Neural progenitor cell (in vitro differentiated cells): ENCODE measurements at regions not wholly inside any gene's neighbourhood (a gene's known extent, or its start where the extent isn't known, plus 50 kb on each side); places are given as distances from the start of the nearest gene placed in this dataset.

Source experiments
- DNase-seq: peaks from one replicate; pipeline ENCODE4 v3.0.0-alpha.2; 2016; ENCODE audit warnings: low spot score
- H2AFZ ChIP-seq: fragments of 200-600 bp; sonication (generic); replicated peaks from 2 replicates; pipeline ENCODE4 v1.6.1; 2016; ENCODE audit warnings: antibody characterized with exemption
- H3F3A ChIP-seq: fragments of 200-600 bp; sonication (generic); 2 replicates; pipeline ENCODE4 v1.6.1; 2016; ENCODE audit warnings: antibody characterized with exemption, low read depth
- H3K27ac ChIP-seq: fragments of 200-600 bp; sonication (generic); 2 replicates; pipeline ENCODE4 v1.5.1; 2016; ENCODE audit warnings: mild to moderate bottlenecking
- H3K27me3 ChIP-seq: fragments of 200-600 bp; sonication (generic); 2 replicates; pipeline ENCODE4 v1.6.1; 2016; ENCODE audit warnings: mild to moderate bottlenecking, moderate library complexity
- H3K36me3 ChIP-seq: fragments of 200-600 bp; sonication (generic); 2 replicates; pipeline ENCODE4 v1.5.1; 2016
- H3K4me1 ChIP-seq: fragments of 200-600 bp; sonication (generic); 2 replicates; pipeline ENCODE4 v1.6.1; 2016; ENCODE audit warnings: mixed run types
- H3K4me2 ChIP-seq: fragments of 200-600 bp; sonication (generic); 2 replicates; pipeline ENCODE4 v1.6.1; 2016
- H3K4me3 ChIP-seq: fragments of 200-600 bp; sonication (generic); 2 replicates; pipeline ENCODE4 v1.5.1; 2016
- H3K79me2 ChIP-seq: fragments of 200-600 bp; sonication (generic); 2 replicates; pipeline ENCODE4 v1.6.1; 2016; ENCODE audit warnings: low read depth
- H3K9ac ChIP-seq: fragments of 200-600 bp; sonication (generic); 2 replicates; pipeline ENCODE4 v1.6.1; 2016
- H3K9me3 ChIP-seq: fragments of 200-600 bp; sonication (generic); 2 replicates; pipeline ENCODE4 v1.5.1; 2016; ENCODE audit warnings: low read depth
- H4K20me1 ChIP-seq: fragments of 200-600 bp; sonication (generic); 2 replicates; pipeline ENCODE4 v1.6.1; 2016; ENCODE audit warnings: low read depth
- H3K27ac Mint-ChIP-seq: 3 replicates; pipeline ENCODE4 v1.8.0; 2021; ENCODE audit warnings: mixed read lengths
- H3K27me3 Mint-ChIP-seq: 2 replicates; pipeline ENCODE4 v1.8.0; 2022; ENCODE audit warnings: low read depth, mild to moderate bottlenecking, inconsistent platforms, moderate library complexity, mixed read lengths; ENCODE audit not compliant: insufficient read depth
- H3K36me3 Mint-ChIP-seq: 3 replicates; pipeline ENCODE4 v1.8.0; 2021; ENCODE audit warnings: mixed read lengths
- H3K4me1 Mint-ChIP-seq: 3 replicates; pipeline ENCODE4 v1.8.0; 2021; ENCODE audit warnings: mixed read lengths
- H3K4me3 Mint-ChIP-seq: 3 replicates; pipeline ENCODE4 v1.8.0; 2021; ENCODE audit warnings: mild to moderate bottlenecking, moderate library complexity, mixed read lengths
- H3K9me3 Mint-ChIP-seq: 3 replicates; pipeline ENCODE4 v1.8.0; 2020; ENCODE audit warnings: mixed read lengths
- EZH2 ChIP-seq: fragments of 200-600 bp; sonication (generic); IDR thresholded peaks from 2 replicates; pipeline ENCODE4 v1.6.1; 2017; ENCODE audit warnings: antibody characterized with exemption, mild to moderate bottlenecking, moderate library complexity
- EZH2phosphoT487 ChIP-seq: fragments of 200-600 bp; sonication (generic); IDR thresholded peaks from 2 replicates; pipeline ENCODE4 v1.6.1; 2017; ENCODE audit warnings: antibody characterized with exemption
- TF ChIP-seq, protein P1 (sequence below): fragments of 200-600 bp; sonication (generic); IDR thresholded peaks from 2 replicates; pipeline ENCODE4 v1.5.1; 2017; ENCODE audit warnings: antibody characterized with exemption, mild to moderate bottlenecking

DNA sequence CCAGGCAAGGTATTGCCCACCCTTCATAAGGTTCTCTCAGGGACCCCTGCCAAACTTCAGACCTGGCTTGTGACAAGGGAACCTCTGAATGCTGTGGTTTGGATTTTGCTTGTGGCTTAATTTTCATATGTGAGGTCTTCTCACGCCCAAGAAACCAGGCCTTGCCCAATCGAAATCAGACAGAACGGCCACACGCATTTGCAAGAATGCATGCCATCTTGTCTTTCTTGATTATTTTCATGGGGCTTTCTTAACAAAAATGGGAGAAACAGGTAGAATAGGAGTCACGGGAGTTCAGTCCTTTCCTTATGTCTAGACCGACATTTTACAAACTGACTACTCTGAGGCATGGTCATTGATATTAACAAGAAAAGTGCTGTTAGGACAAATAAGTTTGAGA is 170.2 kb upstream of the PAPPA start:
- no peak overlapping the region for H3K4me2 ChIP-seq
- no peaks in the 10 kb centered on the region for H4K20me1 ChIP-seq
- H3K4me3 ChIP-seq, result no peak overlapping the region
- DNase-seq, result no peak
- no peak overlapping the region for H3K9ac ChIP-seq
- H3K27ac ChIP-seq, result no peak overlapping the region
- H3K27me3 ChIP-seq, result no peaks in the 10 kb centered on the region
- no peaks in the 10 kb centered on the region for H3K79me2 ChIP-seq
- Mint-ChIP-seq H3K27me3 (no peaks in the 10 kb centered on the region), H3K36me3 (no peaks in the 10 kb centered on the region), H3K9me3 (no peaks in the 10 kb centered on the region), H3K4me3 (no peak overlapping the region), H3K4me1 (no peaks in the 10 kb centered on the region), H3K27ac (no peak overlapping the region)
- H3F3A ChIP-seq, result no peaks in the 10 kb centered on the region
- no peak overlapping the region for H2AFZ ChIP-seq
- H3K4me1 ChIP-seq, result no peaks in the 10 kb centered on the region
- no peaks in the 10 kb centered on the region for H3K9me3 ChIP-seq
- TF ChIP-seq, protein P1, sequence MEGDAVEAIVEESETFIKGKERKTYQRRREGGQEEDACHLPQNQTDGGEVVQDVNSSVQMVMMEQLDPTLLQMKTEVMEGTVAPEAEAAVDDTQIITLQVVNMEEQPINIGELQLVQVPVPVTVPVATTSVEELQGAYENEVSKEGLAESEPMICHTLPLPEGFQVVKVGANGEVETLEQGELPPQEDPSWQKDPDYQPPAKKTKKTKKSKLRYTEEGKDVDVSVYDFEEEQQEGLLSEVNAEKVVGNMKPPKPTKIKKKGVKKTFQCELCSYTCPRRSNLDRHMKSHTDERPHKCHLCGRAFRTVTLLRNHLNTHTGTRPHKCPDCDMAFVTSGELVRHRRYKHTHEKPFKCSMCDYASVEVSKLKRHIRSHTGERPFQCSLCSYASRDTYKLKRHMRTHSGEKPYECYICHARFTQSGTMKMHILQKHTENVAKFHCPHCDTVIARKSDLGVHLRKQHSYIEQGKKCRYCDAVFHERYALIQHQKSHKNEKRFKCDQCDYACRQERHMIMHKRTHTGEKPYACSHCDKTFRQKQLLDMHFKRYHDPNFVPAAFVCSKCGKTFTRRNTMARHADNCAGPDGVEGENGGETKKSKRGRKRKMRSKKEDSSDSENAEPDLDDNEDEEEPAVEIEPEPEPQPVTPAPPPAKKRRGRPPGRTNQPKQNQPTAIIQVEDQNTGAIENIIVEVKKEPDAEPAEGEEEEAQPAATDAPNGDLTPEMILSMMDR, result no peak
- no peak for TF ChIP-seq EZH2
- TF ChIP-seq EZH2phosphoT487, result no peak
- H3K36me3 ChIP-seq, result no peaks in the 10 kb centered on the region

DNA sequence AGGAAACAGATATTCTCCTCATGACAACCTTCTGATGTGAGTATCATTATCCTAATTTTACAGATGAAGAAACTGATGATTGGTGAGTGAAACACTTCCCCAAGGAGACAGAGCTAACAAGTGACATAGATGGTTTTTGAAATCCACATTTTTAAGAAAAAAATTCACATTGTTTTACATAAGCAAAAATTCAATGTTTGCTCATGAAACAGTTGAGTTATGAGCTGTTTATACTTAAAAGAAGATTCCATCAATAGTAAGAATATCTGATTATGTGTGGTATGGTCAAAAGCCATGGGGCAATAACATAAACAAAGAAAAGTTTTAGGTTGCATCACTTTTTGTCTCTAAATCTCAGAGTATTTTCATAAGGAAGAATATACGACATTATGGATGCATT is 167.9 kb upstream of the PAPPA start:
- DNase-seq, result no peak
- Histone ChIP-seq H2AFZ (no peak overlapping the region), H3K4me3 (no peak overlapping the region), H3K9ac (no peak overlapping the region), H3K27me3 (no peaks in the 10 kb centered on the region), H3K4me2 (no peak overlapping the region), H3K79me2 (no peaks in the 10 kb centered on the region), H3K9me3 (no peaks in the 10 kb centered on the region), H3K36me3 (no peaks in the 10 kb centered on the region), H3K27ac (no peak overlapping the region), H3F3A (no peaks in the 10 kb centered on the region), H3K4me1 (no peaks in the 10 kb centered on the region), H4K20me1 (no peaks in the 10 kb centered on the region)
- H3K4me3 Mint-ChIP-seq, result no peak overlapping the region
- H3K9me3 Mint-ChIP-seq, result no peaks in the 10 kb centered on the region
- H3K36me3 Mint-ChIP-seq, result no peaks in the 10 kb centered on the region
- no peaks in the 10 kb centered on the region for H3K4me1 Mint-ChIP-seq
- TF ChIP-seq, protein P1, result no peak
- TF ChIP-seq EZH2 (no peak), EZH2phosphoT487 (no peak)
- no peak overlapping the region for H3K27ac Mint-ChIP-seq
- H3K27me3 Mint-ChIP-seq, result no peaks in the 10 kb centered on the region

DNA sequence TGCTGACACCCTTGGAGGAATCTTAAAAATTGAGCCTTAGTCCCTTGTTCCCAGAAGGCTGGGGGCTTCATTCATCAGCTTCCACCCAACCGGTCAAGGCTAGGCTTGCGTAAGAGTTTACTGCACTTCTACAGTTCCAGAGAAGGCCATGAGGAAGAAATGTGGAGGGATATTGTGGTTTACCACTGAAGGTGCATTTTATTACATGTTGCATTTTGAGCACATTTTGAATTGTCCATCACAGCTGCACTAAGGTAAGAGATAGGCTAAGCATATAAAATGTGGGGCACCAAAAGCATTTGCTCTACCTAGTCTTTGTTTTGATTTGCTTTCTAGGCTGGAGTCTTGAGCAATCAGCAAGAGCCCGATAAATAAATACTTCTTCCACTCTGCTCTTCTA is 167.1 kb upstream of the PAPPA start:
- no peaks in the 10 kb centered on the region for H4K20me1 ChIP-seq
- no peak overlapping the region for H3K27ac ChIP-seq
- H3K27ac Mint-ChIP-seq, result no peak overlapping the region
- no peak overlapping the region for H2AFZ ChIP-seq
- no peaks in the 10 kb centered on the region for H3K79me2 ChIP-seq
- H3K9ac ChIP-seq, result no peak overlapping the region
- H3K36me3 ChIP-seq, result no peaks in the 10 kb centered on the region
- no peaks in the 10 kb centered on the region for H3K9me3 Mint-ChIP-seq
- no peaks in the 10 kb centered on the region for H3K36me3 Mint-ChIP-seq
- no peaks in the 10 kb centered on the region for H3K27me3 ChIP-seq
- H3K4me1 ChIP-seq, result no peaks in the 10 kb centered on the region
- H3K4me3 Mint-ChIP-seq, result no peak overlapping the region
- H3K4me1 Mint-ChIP-seq, result no peaks in the 10 kb centered on the region
- H3F3A ChIP-seq, result no peaks in the 10 kb centered on the region
- DNase-seq, result no peak
- TF ChIP-seq EZH2phosphoT487 (no peak), EZH2 (no peak)
- TF ChIP-seq, protein P1, result no peak
- no peaks in the 10 kb centered on the region for H3K27me3 Mint-ChIP-seq
- H3K4me2 ChIP-seq, result no peak overlapping the region
- no peak overlapping the region for H3K4me3 ChIP-seq
- no peaks in the 10 kb centered on the region for H3K9me3 ChIP-seq

DNA sequence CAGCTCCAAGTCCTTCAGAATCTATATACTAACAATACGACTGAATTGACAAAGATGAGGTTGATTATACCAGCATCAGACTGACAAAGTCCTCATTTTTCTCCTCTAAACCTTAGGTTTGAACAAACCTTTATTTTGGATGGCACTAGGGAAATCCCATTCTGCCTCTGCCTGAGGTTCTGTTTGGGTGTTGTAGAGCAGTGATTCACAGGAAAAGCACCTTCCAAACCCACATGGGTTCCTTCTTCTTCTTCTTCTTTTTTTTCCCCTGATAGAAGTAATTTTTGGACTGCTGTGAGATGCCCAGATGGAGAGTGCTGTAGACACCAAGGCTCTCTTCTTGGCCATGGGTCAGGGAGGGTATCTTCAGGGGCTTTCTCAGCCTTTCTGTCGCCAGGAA is 164.9 kb upstream of the PAPPA start:
- H3K27ac Mint-ChIP-seq, result no peak overlapping the region
- no peaks in the 10 kb centered on the region for H3K36me3 ChIP-seq
- no peak overlapping the region for H3K27ac ChIP-seq
- H3K9me3 Mint-ChIP-seq, result no peaks in the 10 kb centered on the region
- no peaks in the 10 kb centered on the region for H3F3A ChIP-seq
- no peaks in the 10 kb centered on the region for H3K4me1 Mint-ChIP-seq
- no peaks in the 10 kb centered on the region for H3K27me3 ChIP-seq
- DNase-seq, result no peak
- H3K4me3 Mint-ChIP-seq, result no peak overlapping the region
- H3K27me3 Mint-ChIP-seq, result no peaks in the 10 kb centered on the region
- H3K9ac ChIP-seq, result no peak overlapping the region
- no peaks in the 10 kb centered on the region for H3K4me1 ChIP-seq
- no peak overlapping the region for H2AFZ ChIP-seq
- no peak for TF ChIP-seq EZH2phosphoT487
- TF ChIP-seq, protein P1, result no peak
- TF ChIP-seq EZH2, result no peak
- no peaks in the 10 kb centered on the region for H4K20me1 ChIP-seq
- no peak overlapping the region for H3K4me2 ChIP-seq
- no peaks in the 10 kb centered on the region for H3K79me2 ChIP-seq
- no peaks in the 10 kb centered on the region for H3K36me3 Mint-ChIP-seq
- H3K4me3 ChIP-seq, result no peak overlapping the region
- H3K9me3 ChIP-seq, result no peaks in the 10 kb centered on the region
